HG03575 (cell line): ENCODE measurements at regions not wholly inside any gene's neighbourhood (a gene's known extent, or its start where the extent isn't known, plus 50 kb on each side); places are given as distances from the start of the nearest gene placed in this dataset.
"Not testable (repeated sequence)": the region's sequence is repeated elsewhere in the genome, so short reads cannot be mapped to it uniquely, and the experiment has no call there.

Experiments used
- ATAC-seq: cut with Tn5 transposase; IDR thresholded peaks from one replicate; pipeline ENCODE4 v1.9.1; 2021; ENCODE audit not compliant: unreplicated experiment, insufficient number of reproducible peaks, low FRiP score; ENCODE audit errors: extremely low read depth

- no peak for ATAC-seq
Observed at GRCh38 chr5:18517641-18518380, 883.6 kb downstream of the TAF11L14 start.

- ATAC-seq: no peak
Observed at GRCh38 chr5:18523380-18523779, 889.1 kb downstream of the TAF11L14 start.

GRCh38 chr5:18526792-18527405 lies 892.6 kb downstream of the TAF11L14 start:
- ATAC-seq: no peak

- ATAC-seq: no peak
Observed at GRCh38 chr5:18533137-18533536, 898.9 kb downstream of the TAF11L14 start.

- ATAC-seq: no peak
Observed at GRCh38 chr5:18534119-18534518, 899.9 kb downstream of the TAF11L14 start.

- ATAC-seq: not testable (repeated sequence)
Observed at GRCh38 chr5:18535753-18536152, 901.5 kb downstream of the TAF11L14 start.

GRCh38 chr5:18544421-18544820 lies 910.2 kb downstream of the TAF11L14 start:
- ATAC-seq: no peak

GRCh38 chr5:18546591-18546990 lies 912.3 kb downstream of the TAF11L14 start:
- no peak for ATAC-seq

GRCh38 chr5:18551716-18552115 lies 917.5 kb downstream of the TAF11L14 start:
- ATAC-seq: no peak

GRCh38 chr5:18553269-18553668 lies 919.0 kb downstream of the TAF11L14 start:
- no peak for ATAC-seq

- no peak for ATAC-seq
Observed at GRCh38 chr5:18560602-18561001, 926.3 kb downstream of the TAF11L14 start.

- ATAC-seq: no peak
Observed at GRCh38 chr5:18563853-18564252, 929.6 kb downstream of the TAF11L14 start.

- no peak for ATAC-seq
Observed at GRCh38 chr5:18566671-18567070, 932.4 kb downstream of the TAF11L14 start.

- ATAC-seq: no peak
Observed at GRCh38 chr5:18576586-18576985, 942.3 kb downstream of the TAF11L14 start.

- no peak for ATAC-seq
Observed at GRCh38 chr5:18601185-18601584, 966.9 kb downstream of the TAF11L14 start.

- ATAC-seq: no peak
Observed at GRCh38 chr5:18602402-18602801, 968.1 kb downstream of the TAF11L14 start.

GRCh38 chr5:18605186-18605585 lies 970.9 kb downstream of the TAF11L14 start:
- no peak for ATAC-seq

- ATAC-seq: no peak
Observed at GRCh38 chr5:18607570-18607969, 973.3 kb downstream of the TAF11L14 start.

- not testable (repeated sequence) for ATAC-seq
Observed at GRCh38 chr5:18617191-18617590, 982.9 kb downstream of the TAF11L14 start.

GRCh38 chr5:18630458-18631045 lies 996.3 kb downstream of the TAF11L14 start:
- no peak for ATAC-seq
